ENCODE measurements at regions not wholly inside any gene's neighbourhood (a gene's known extent, or its start where the extent isn't known, plus 50 kb on each side); places are given as distances from the start of the nearest gene placed in this dataset.

- TF ChIP-seq POLR2A (IDR thresholded peaks at IDR 0.05; ENCODE audit: low read length) (no peak), GATA1 (IDR thresholded peaks at IDR 0.05; ENCODE audit: low read depth, low read length) (no peak)
- DNase-seq: no peak
Measured at GRCh38 chr13:33710924-33711323, 107.0 kb upstream of the RFC3 start.

DNA sequence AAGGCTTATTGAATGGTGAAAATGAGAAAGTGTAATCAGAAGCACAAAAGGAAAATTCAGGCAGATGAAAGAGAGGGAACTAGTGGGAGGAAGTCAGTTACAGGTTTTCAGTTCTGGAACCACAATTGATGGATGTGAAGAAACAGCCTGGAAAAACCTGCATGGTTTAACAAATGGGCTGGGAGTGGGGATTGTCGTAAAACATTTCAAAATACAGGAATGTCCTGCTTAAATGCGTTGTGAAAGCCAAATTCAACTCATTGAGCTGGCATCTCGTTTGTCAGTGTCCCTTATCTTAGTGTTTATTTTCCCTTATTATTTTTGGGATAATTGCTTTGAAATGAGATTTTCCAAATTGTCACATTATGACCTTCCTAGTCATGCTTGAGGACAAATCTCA is 106.5 kb upstream of the RFC3 start:
- DNase-seq: no peak
- TF ChIP-seq GATA1 (IDR thresholded peaks at IDR 0.05; ENCODE audit: low read depth, low read length) (no peak), POLR2A (IDR thresholded peaks at IDR 0.05; ENCODE audit: low read length) (no peak)

- TF ChIP-seq GATA1 (IDR thresholded peaks at IDR 0.05; ENCODE audit: low read depth, low read length) (no peak), POLR2A (IDR thresholded peaks at IDR 0.05; ENCODE audit: low read length) (no peak)
- DNase-seq: no peak
Measured at GRCh38 chr13:33717775-33718174, 100.2 kb upstream of the RFC3 start.

DNA sequence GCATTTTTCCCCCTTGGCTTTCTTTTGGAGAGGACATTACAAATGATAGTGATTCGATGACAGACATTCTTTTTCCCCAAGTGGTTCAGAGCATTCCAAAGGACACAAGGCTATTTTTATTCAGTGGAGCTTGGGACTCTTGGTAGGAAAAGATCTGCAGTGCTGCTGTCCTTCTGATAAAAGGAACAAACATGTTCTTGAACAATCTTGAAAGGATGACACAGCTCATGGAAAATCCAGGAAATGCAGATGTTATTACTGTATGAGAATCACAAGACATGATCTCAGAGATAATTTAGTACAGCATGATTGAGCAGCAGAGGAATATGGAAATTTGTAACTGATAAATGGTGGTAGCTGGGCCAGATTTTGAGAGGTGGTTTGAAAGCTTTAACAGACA is 96.2 kb upstream of the RFC3 start:
- TF ChIP-seq POLR2A (IDR thresholded peaks at IDR 0.05; ENCODE audit: low read length) (no peak), GATA1 (IDR thresholded peaks at IDR 0.05; ENCODE audit: low read depth, low read length) (no peak)
- DNase-seq: no peak

GRCh38 chr13:33722216-33722915 is 95.6 kb upstream of the RFC3 start:
- TF ChIP-seq GATA1 (IDR thresholded peaks at IDR 0.05; ENCODE audit: low read depth, low read length) (no peak), POLR2A (IDR thresholded peaks at IDR 0.05; ENCODE audit: low read length) (no peak)
- DNase-seq: no peak

GRCh38 chr13:33723365-33723764 is 94.6 kb upstream of the RFC3 start:
- no peak for DNase-seq
- no peak for TF ChIP-seq POLR2A (IDR thresholded peaks at IDR 0.05; ENCODE audit: low read length)
- TF ChIP-seq GATA1 (IDR thresholded peaks at IDR 0.05; ENCODE audit: low read depth, low read length): no peak

GRCh38 chr13:33723772-33724435 is 94.0 kb upstream of the RFC3 start:
- TF ChIP-seq POLR2A (IDR thresholded peaks at IDR 0.05; ENCODE audit: low read length): no peak
- no peak for TF ChIP-seq GATA1 (IDR thresholded peaks at IDR 0.05; ENCODE audit: low read depth, low read length)
- DNase-seq: peak; percentile 65 to 74

DNA sequence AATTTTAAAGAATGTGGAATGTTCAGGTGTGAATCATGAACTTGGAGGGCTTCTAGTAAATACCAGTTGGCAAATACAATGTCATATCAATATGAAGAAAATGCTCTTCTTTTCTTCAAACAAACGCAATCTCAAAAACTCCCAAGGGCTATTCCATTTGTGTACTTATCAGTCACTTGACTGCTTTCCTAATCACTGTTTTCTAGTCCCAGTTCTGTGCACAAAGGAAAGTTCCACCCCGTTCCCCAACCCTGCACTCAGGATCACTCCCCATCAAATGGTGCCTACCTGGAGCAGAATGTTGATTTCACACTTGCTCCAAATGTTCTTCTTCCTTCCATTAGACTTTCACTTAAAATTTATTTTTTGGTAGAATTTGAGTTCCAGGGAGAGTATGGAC is 92.6 kb upstream of the RFC3 start:
- no peak for TF ChIP-seq GATA1 (IDR thresholded peaks at IDR 0.05; ENCODE audit: low read depth, low read length)
- no peak for TF ChIP-seq POLR2A (IDR thresholded peaks at IDR 0.05; ENCODE audit: low read length)
- DNase-seq: no peak

GRCh38 chr13:33727297-33728083 is 90.5 kb upstream of the RFC3 start:
- no peak for TF ChIP-seq POLR2A (IDR thresholded peaks at IDR 0.05; ENCODE audit: low read length)
- no peak for TF ChIP-seq GATA1 (IDR thresholded peaks at IDR 0.05; ENCODE audit: low read depth, low read length)
- DNase-seq: no peak

GRCh38 chr13:33728271-33729037 is 89.5 kb upstream of the RFC3 start:
- DNase-seq: no peak
- no peak for TF ChIP-seq GATA1 (IDR thresholded peaks at IDR 0.05; ENCODE audit: low read depth, low read length)

DNA sequence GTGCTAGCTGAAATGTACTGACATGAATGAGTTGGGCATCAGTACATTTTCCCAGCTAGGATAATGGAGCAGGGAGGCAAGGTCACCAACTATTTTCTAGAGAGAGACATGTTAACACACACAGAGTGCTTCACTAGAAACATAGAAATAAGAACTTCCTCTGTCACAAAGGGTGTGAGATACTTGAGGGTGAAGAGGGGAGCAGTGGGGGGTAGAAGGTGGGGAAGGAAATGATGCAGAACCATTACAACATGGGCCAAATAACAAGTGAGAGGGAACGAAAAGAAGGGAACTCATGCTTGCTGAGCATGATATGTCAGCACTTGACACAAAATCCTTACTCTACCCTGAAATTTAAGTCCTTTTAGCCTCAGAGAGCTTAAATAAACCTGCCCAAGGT is 87.8 kb upstream of the RFC3 start:
- no peak for TF ChIP-seq POLR2A (IDR thresholded peaks at IDR 0.05; ENCODE audit: low read length)
- TF ChIP-seq GATA1 (IDR thresholded peaks at IDR 0.05; ENCODE audit: low read depth, low read length): no peak
- DNase-seq: no peak

- TF ChIP-seq POLR2A (IDR thresholded peaks at IDR 0.05; ENCODE audit: low read length): no peak
- TF ChIP-seq GATA1 (IDR thresholded peaks at IDR 0.05; ENCODE audit: low read depth, low read length): no peak
Measured at GRCh38 chr13:33730619-33731018, 87.3 kb upstream of the RFC3 start.

DNA sequence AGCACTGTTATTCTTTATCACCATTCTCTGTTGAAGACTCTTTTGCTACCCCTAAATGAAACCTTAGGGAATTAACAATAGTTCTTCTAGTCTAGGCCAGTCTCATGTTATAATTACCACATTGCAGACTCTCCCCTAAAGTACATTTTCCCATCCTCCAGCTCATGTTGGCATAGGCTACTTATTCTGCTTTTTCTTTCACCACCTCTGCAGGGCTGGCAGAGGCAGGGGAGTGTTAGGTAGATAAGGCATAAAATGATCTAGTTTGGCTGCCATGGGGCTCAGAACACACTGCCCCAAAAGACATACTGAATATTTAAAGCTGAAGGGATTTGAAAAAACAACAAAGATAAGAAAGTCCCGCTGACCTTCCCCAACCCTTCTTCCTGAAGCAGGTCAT is 82.7 kb upstream of the RFC3 start:
- DNase-seq: no peak
- TF ChIP-seq POLR2A (IDR thresholded peaks at IDR 0.05; ENCODE audit: low read length) (no peak), GATA1 (IDR thresholded peaks at IDR 0.05; ENCODE audit: low read depth, low read length) (no peak)

More at GRCh38 chr13:33730619-33731018, 87.3 kb upstream of the RFC3 start:
- no peak for DNase-seq

GRCh38 chr13:33739254-33739653 is 78.7 kb upstream of the RFC3 start:
- no peak for DNase-seq
- TF ChIP-seq GATA1 (IDR thresholded peaks at IDR 0.05; ENCODE audit: low read depth, low read length) (no peak), POLR2A (IDR thresholded peaks at IDR 0.05; ENCODE audit: low read length) (no peak)
